Stomach (tissue), 4 donors: ENCODE measurements at regions not wholly inside any gene's neighbourhood (a gene's known extent, or its start where the extent isn't known, plus 50 kb on each side); places are given as distances from the start of the nearest gene placed in this dataset.

Experiments used
- POLR2A ChIP-seq, 4 donors: fragments of 450-650 bp; IDR thresholded peaks; one replicate each; pipeline ENCODE4 v1.6.1; 2016; ENCODE audit warnings: antibody characterized with exemption in 4 of 4, control low read depth in 2 of 4, mild to moderate bottlenecking in 1 of 4, moderate library complexity in 1 of 4
- POLR2AphosphoS5 ChIP-seq, 3 donors: sonication (generic); formaldehyde crosslinking; IDR thresholded peaks; one replicate each; pipeline ENCODE4 v1.6.1; 2016; ENCODE audit warnings: antibody characterized with exemption in 3 of 3
- TF ChIP-seq, protein P1 (sequence below), 7 experiments: fragments of 450-650 bp in 4 of 7; fragments of 200-600 bp in 3 of 7; sonication (generic) in 3 of 7; IDR thresholded peaks; one replicate each; pipeline ENCODE4 v1.5.1; 2016 to 2019; ENCODE audit warnings: antibody characterized with exemption in 7 of 7, control low read depth in 2 of 7, mild to moderate bottlenecking in 1 of 7

DNA sequence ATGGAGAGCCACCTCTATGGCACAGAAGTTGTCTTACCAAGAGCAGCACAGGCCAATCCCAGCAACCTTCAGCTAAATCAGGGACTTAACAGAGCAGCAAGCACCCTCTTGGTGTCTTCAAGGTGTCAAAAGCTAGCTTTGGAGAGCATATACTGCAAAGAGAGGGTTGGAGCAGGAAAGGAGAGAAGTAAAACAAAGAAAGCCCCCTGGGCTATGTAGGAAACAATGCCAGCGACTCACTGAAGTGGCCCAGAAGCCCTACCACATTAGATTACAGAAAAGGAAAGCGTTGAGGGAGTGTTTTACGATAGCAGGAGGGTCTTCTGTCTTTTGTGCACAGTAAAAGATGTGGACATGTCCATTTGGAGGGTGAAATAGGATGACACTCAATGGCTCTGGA, 233.4 kb downstream of the MREG start:
- TF ChIP-seq POLR2A (IDR thresholded peaks at IDR 0.05), result no peak
- TF ChIP-seq, protein P1, sequence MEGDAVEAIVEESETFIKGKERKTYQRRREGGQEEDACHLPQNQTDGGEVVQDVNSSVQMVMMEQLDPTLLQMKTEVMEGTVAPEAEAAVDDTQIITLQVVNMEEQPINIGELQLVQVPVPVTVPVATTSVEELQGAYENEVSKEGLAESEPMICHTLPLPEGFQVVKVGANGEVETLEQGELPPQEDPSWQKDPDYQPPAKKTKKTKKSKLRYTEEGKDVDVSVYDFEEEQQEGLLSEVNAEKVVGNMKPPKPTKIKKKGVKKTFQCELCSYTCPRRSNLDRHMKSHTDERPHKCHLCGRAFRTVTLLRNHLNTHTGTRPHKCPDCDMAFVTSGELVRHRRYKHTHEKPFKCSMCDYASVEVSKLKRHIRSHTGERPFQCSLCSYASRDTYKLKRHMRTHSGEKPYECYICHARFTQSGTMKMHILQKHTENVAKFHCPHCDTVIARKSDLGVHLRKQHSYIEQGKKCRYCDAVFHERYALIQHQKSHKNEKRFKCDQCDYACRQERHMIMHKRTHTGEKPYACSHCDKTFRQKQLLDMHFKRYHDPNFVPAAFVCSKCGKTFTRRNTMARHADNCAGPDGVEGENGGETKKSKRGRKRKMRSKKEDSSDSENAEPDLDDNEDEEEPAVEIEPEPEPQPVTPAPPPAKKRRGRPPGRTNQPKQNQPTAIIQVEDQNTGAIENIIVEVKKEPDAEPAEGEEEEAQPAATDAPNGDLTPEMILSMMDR (IDR thresholded peaks at IDR 0.05), result no peak
- TF ChIP-seq POLR2AphosphoS5 (IDR thresholded peaks at IDR 0.05), result no peak
